Upper lobe of right lung (tissue), 1 donor: ENCODE measurements at regions not wholly inside any gene's neighbourhood (a gene's known extent, or its start where the extent isn't known, plus 50 kb on each side); places are given as distances from the start of the nearest gene placed in this dataset.

Source experiments
- ATAC-seq: fragments of 200-7000 bp; cut with Tn5 transposase; one replicate; pipeline ENCODE4 v1.9.1; 2020; ENCODE audit warnings: mild to moderate bottlenecking, moderate library complexity
- DNase-seq: peaks from one replicate; pipeline ENCODE4 v3.0.0-alpha.2; 2020
- H3K27ac ChIP-seq: fragments of 200-600 bp; one replicate; pipeline ENCODE4 v1.8.0; 2022
- H3K27me3 ChIP-seq: fragments of 200-600 bp; one replicate; pipeline ENCODE4 v1.8.0; 2022; ENCODE audit warnings: mild to moderate bottlenecking
- H3K36me3 ChIP-seq: fragments of 200-600 bp; one replicate; pipeline ENCODE4 v1.8.0; 2022
- H3K4me1 ChIP-seq: fragments of 200-600 bp; one replicate; pipeline ENCODE4 v1.8.0; 2022
- H3K4me3 ChIP-seq: fragments of 200-600 bp; one replicate; pipeline ENCODE4 v1.8.0; 2022; ENCODE audit warnings: mild to moderate bottlenecking
- H3K9me3 ChIP-seq: fragments of 200-600 bp; one replicate; pipeline ENCODE4 v1.8.0; 2022
- intact Hi-C: fragments of 100-400 bp; cut with DNase I; formaldehyde crosslinking; loops from one replicate; pipeline ENCODE4 v1.11.0; 2022
- TF ChIP-seq, protein P1 (sequence below): fragments of 200-600 bp; IDR thresholded peaks from one replicate; pipeline ENCODE4 v1.8.0; 2022; ENCODE audit warnings: antibody characterized with exemption
- donor health status: DM: no; HTN: yes; CAD: no; lungs with severe emphysema.

DNA sequence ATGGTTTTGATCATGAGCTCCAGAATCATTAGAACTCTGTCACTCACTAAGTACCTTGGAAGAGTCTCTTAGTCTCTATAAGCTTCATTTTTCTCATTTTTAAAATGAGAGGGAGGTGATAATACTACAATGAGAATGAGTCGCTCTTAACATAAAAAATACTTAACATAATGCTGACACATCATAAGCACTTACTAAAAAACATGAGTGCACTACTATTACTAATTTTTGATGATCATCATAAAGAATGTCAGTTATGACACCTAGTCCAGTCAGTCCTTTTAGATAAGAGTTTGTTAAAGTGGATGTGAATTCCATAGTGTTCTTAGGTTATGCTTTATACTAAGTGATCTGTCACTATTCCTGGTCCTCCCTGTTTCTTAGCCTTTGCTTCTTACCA lies 200.4 kb upstream of the SLC24A2 start:
- no peaks in the 10 kb centered on the region for H3K36me3 ChIP-seq
- H3K9me3 ChIP-seq = no peaks in the 10 kb centered on the region
- ATAC-seq = no peak
- no peak overlapping the region for H3K4me3 ChIP-seq
- intact Hi-C loops = no loop called here
- H3K27ac ChIP-seq = no peak overlapping the region
- TF ChIP-seq, protein P1, sequence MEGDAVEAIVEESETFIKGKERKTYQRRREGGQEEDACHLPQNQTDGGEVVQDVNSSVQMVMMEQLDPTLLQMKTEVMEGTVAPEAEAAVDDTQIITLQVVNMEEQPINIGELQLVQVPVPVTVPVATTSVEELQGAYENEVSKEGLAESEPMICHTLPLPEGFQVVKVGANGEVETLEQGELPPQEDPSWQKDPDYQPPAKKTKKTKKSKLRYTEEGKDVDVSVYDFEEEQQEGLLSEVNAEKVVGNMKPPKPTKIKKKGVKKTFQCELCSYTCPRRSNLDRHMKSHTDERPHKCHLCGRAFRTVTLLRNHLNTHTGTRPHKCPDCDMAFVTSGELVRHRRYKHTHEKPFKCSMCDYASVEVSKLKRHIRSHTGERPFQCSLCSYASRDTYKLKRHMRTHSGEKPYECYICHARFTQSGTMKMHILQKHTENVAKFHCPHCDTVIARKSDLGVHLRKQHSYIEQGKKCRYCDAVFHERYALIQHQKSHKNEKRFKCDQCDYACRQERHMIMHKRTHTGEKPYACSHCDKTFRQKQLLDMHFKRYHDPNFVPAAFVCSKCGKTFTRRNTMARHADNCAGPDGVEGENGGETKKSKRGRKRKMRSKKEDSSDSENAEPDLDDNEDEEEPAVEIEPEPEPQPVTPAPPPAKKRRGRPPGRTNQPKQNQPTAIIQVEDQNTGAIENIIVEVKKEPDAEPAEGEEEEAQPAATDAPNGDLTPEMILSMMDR = no peak
- no peaks in the 10 kb centered on the region for H3K27me3 ChIP-seq
- DNase-seq = no peak
- H3K4me1 ChIP-seq = no peaks in the 10 kb centered on the region

DNA sequence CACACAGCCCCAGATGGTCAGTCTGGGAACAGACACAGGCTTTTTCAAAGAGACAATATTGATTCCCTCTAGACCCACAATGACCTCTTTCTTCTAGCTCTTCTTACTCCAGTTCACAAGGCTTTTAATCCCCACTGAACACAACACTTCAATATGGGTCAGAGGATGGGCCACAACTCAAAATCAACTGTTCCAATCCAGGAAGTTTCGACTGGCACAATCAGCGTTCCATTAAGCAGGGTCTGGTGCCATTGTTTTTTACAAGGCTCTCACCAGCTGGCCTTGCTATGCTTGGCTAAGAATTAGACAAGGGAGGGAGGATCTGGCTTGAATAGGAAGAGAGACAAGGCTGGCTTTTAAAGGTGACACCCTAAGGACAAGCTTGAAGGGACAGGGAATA lies 199.4 kb upstream of the SLC24A2 start:
- no peak for DNase-seq
- no peaks in the 10 kb centered on the region for H3K4me1 ChIP-seq
- H3K27ac ChIP-seq = no peak overlapping the region
- H3K9me3 ChIP-seq = no peaks in the 10 kb centered on the region
- no peaks in the 10 kb centered on the region for H3K27me3 ChIP-seq
- intact Hi-C loops = no loop called here
- no peaks in the 10 kb centered on the region for H3K36me3 ChIP-seq
- TF ChIP-seq, protein P1 = no peak
- no peak overlapping the region for H3K4me3 ChIP-seq
- ATAC-seq = no peak

DNA sequence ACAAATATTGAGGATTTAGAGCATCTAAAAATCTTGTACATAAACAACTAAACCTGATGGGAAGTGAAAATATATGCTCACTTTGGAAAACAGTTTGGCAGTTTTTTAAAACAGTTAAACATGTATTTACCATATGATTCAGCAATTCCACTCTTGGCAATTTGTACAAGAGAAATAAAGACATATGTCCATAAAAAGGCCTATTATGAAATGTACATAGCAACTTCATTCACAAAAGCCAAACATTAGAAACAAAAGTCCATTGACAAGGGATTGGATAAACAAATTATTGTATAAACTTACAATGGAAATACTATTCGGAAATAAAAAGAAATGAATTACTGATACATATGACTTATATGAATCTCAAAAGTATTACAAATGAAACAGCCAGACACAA lies 196.2 kb upstream of the SLC24A2 start:
- Histone ChIP-seq H3K9me3 (no peaks in the 10 kb centered on the region), H3K4me3 (no peak overlapping the region), H3K36me3 (no peaks in the 10 kb centered on the region), H3K27ac (no peak overlapping the region), H3K27me3 (no peaks in the 10 kb centered on the region), H3K4me1 (no peaks in the 10 kb centered on the region)
- ATAC-seq = no peak
- intact Hi-C loops = no loop called here
- TF ChIP-seq, protein P1 = no peak
- no peak for DNase-seq

DNA sequence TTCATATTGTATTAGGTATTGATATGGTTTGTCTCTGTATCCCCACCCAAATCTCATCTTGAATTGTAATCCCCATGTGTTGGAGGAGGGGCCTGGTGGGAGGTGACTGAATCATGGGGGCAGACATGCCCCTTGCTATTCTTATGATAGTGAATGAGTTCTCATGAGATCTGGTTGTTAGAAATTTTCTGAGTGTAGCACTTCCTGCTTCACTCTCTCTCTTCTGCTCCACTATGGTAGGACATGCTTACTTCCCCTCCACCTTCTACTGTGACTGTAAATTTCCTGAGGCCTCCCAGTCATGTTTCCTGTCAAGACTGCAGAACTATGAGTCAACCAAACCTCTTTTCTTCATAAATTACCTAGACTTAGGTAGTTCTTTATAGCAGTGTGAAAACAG lies 187.4 kb upstream of the SLC24A2 start:
- intact Hi-C loops = no loop called here
- Histone ChIP-seq H3K27ac (no peak overlapping the region), H3K4me1 (no peaks in the 10 kb centered on the region), H3K27me3 (no peaks in the 10 kb centered on the region), H3K9me3 (no peaks in the 10 kb centered on the region), H3K4me3 (no peak overlapping the region), H3K36me3 (no peaks in the 10 kb centered on the region)
- ATAC-seq (no peak), DNase-seq (no peak)
- TF ChIP-seq, protein P1 = no peak

- no peaks in the 10 kb centered on the region for H3K9me3 ChIP-seq
- no peak for ATAC-seq
- intact Hi-C loops = no loop called here
- no peak for DNase-seq
- no peaks in the 10 kb centered on the region for H3K4me1 ChIP-seq
- no peak overlapping the region for H3K4me3 ChIP-seq
- no peaks in the 10 kb centered on the region for H3K36me3 ChIP-seq
- no peak overlapping the region for H3K27ac ChIP-seq
- H3K27me3 ChIP-seq = no peaks in the 10 kb centered on the region
- TF ChIP-seq, protein P1 = no peak
Observed at GRCh38 chr9:19975499-19975898, 186.7 kb upstream of the SLC24A2 start.

GRCh38 chr9:19969721-19970120 lies 180.9 kb upstream of the SLC24A2 start:
- Histone ChIP-seq H3K4me3 (no peak overlapping the region), H3K27me3 (no peaks in the 10 kb centered on the region), H3K4me1 (no peaks in the 10 kb centered on the region), H3K27ac (no peak overlapping the region), H3K36me3 (no peaks in the 10 kb centered on the region), H3K9me3 (no peaks in the 10 kb centered on the region)
- ATAC-seq (no peak), DNase-seq (no peak)
- TF ChIP-seq, protein P1 = no peak
- intact Hi-C loops = no loop called here
